ENCODE measurements at regions not wholly inside any gene's neighbourhood (a gene's known extent, or its start where the extent isn't known, plus 50 kb on each side); places are given as distances from the start of the nearest gene placed in this dataset.

DNA sequence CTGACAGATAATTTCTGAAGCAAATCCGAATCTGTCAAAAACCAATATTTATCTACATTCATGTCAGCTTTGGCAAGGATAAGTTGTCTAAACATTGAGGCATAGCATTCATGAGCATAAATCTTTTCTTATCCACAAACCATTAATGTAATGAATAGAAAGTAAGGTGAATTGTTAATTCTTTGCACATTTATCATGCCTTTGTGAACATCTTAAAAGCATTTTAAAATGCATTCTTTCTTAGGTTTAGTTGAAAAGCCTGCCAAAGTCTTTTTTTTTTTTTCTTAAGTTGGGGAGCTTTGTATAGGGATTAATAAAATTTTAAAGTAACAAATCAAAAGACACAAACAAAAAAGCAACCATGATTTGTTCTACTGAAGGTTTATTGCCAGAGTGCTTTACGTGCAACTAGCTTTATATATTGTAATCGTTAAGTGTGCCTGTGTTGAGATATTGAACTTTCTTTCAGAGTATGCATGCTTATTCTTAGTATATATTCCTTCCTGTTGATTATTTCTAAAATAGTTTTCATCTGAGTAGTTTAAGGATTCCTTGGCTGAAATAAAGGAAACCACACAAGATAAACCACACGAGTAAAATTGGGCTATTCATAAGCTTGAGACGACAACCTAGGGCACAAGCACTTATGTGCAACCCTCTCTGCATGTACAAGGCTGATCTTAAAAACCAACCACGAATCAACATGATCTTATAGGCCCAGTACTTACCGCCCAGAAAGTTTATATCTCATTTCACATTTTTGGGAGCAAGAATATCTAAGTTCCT lies 1110.9 kb upstream of the CNTN5 start:
- no peak overlapping the region for H3K23ac ChIP-seq (ENCODE audit: low read depth, low read length)
- no CpG with 5 or more reads among the region's 7 CpGs for WGBS, 2 experiments (ENCODE audit: extremely low coverage in 2 of 2, insufficient read length in 1 of 2)
- no peak overlapping the region for H3K18ac ChIP-seq (ENCODE audit: low read depth, low read length)
- H2AK9ac ChIP-seq (replicated peaks; ENCODE audit: low read depth, low read length, poor library complexity), result no peak overlapping the region
- H2BK120ac ChIP-seq (ENCODE audit: low read depth, low read length), result no peak overlapping the region
- H4K8ac ChIP-seq (ENCODE audit: low read depth in 2 of 2, low read length in 2 of 2), result no peak overlapping the region
- no TSS peak for BruUV-seq (replicated peaks)
- no peaks in the 10 kb centered on the region for H3K9me1 ChIP-seq (ENCODE audit: insufficient read depth, low read length)
- H3K4me2 ChIP-seq (ENCODE audit: low read depth, low read length), result peak overlapping the region; percentile 30; the same call in 1 of the 2 replicates
- POLR2A ChIA-PET (ENCODE audit: unreplicated experiment), result interaction anchor here (0.6 kb wide), 1 partner anchor 50 kb away, joined by 4 read pairs; no protein-coding TSS in a partner anchor
- in situ Hi-C loops (cut with MboI; ENCODE audit: low sequenced_read_pairs) (no loop called here), intact Hi-C loops (cut with micrococcal nuclease) (loop anchor here (10.0 kb wide), 1 partner anchor 225 kb away; no protein-coding TSS in a partner anchor), dilution Hi-C loops (cut with HindIII; ENCODE audit: low sequenced_read_pairs, unreplicated experiment) (no loop called here)
- no peak overlapping the region for H3K4ac ChIP-seq (ENCODE audit: low read depth, low read length)
- DNase-seq (peak; percentile 57), ATAC-seq (ENCODE audit: low read depth) (peak; percentile 75)
- H2AFZ ChIP-seq (replicated peaks; ENCODE audit: low read length, poor library complexity), result no peak overlapping the region
- H2BK5ac ChIP-seq (ENCODE audit: low read depth, low read length, poor library complexity, severe bottlenecking), result peak overlapping the region; percentile 50
- no peaks in the 10 kb centered on the region for H3K27me3 ChIP-seq (ENCODE audit: control insufficient read depth, insufficient read depth, low read length)
- CTCF ChIA-PET, result interaction anchor here (0.7 kb wide), 1 partner anchor 11 kb away, joined by 3 read pairs; no protein-coding TSS in a partner anchor
- H3K4me3 ChIP-seq (ENCODE audit: insufficient read depth, low read depth, low read length), result no peak overlapping the region
- no peak overlapping the region for H2BK20ac ChIP-seq (ENCODE audit: low read depth, low read length)
- H2AK5ac ChIP-seq (ENCODE audit: low read depth, low read length), result no peak overlapping the region
- TF ChIP-seq FOS (IDR thresholded peaks at IDR 0.05; ENCODE audit: low read depth, low read length) (no peak), MAZ (IDR thresholded peaks at IDR 0.05; ENCODE audit: borderline replicate concordance, low read depth, low read length) (no peak), RCOR1 (IDR thresholded peaks at IDR 0.05; ENCODE audit: insufficient replicate concordance, low read length) (no peak), BHLHE40 (IDR thresholded peaks at IDR 0.05; ENCODE audit: low read depth, low read length) (no peak), NFE2L2 (IDR thresholded peaks at IDR 0.05; ENCODE audit: low read depth, low read length) (no peak), MAFK (IDR thresholded peaks at IDR 0.05; ENCODE audit: low read depth, low read length) (no peak), RFX5 (IDR thresholded peaks at IDR 0.05; ENCODE audit: low read depth, low read length) (no peak), POLR2A (IDR thresholded peaks at IDR 0.05; ENCODE audit: low read depth, low read length) (no peak), SMC3 (IDR thresholded peaks at IDR 0.05; ENCODE audit: low read depth, low read length) (no peak), RAD21 (IDR thresholded peaks at IDR 0.05; ENCODE audit: low read length) (no peak)
- TF ChIP-seq, protein P1, sequence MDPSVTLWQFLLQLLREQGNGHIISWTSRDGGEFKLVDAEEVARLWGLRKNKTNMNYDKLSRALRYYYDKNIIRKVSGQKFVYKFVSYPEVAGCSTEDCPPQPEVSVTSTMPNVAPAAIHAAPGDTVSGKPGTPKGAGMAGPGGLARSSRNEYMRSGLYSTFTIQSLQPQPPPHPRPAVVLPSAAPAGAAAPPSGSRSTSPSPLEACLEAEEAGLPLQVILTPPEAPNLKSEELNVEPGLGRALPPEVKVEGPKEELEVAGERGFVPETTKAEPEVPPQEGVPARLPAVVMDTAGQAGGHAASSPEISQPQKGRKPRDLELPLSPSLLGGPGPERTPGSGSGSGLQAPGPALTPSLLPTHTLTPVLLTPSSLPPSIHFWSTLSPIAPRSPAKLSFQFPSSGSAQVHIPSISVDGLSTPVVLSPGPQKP (IDR thresholded peaks at IDR 0.05; ENCODE audit: borderline replicate concordance, low read depth, low read length), result no peak
- H3K14ac ChIP-seq (replicated peaks; ENCODE audit: low read depth, low read length), result no peak overlapping the region
- no peak overlapping the region for H4K5ac ChIP-seq (ENCODE audit: low read depth, low read length)
- no peak overlapping the region for H2BK15ac ChIP-seq (ENCODE audit: low read depth, low read length)
- H4K20me1 ChIP-seq (ENCODE audit: insufficient read depth, low read length), result no peaks in the 10 kb centered on the region
- no peak overlapping the region for H3K56ac ChIP-seq (ENCODE audit: extremely low read depth, insufficient read depth, low read length)
- H3K9me3 ChIP-seq (ENCODE audit: control insufficient read depth, insufficient read depth, low read length), result no peaks in the 10 kb centered on the region
- H3K4me1 ChIP-seq (ENCODE audit: control insufficient read depth, insufficient read depth, low read length), result no peaks in the 10 kb centered on the region
- H3K27ac ChIP-seq (ENCODE audit: insufficient read depth, low read length), result no peak overlapping the region
- no peak overlapping the region for H3K9ac ChIP-seq (ENCODE audit: low read depth, low read length)
- H3K79me1 ChIP-seq (ENCODE audit: low read depth in 1 of 2, low read length in 2 of 2), result no peaks in the 10 kb centered on the region
- no peak overlapping the region for H4K91ac ChIP-seq (ENCODE audit: insufficient read depth, low read depth, low read length)
- no peaks in the 10 kb centered on the region for H3K36me3 ChIP-seq (ENCODE audit: control insufficient read depth, insufficient read depth, low read length)

Data from IMR-90 (cell line).